PFSK-1 (cell line): ENCODE measurements at regions not wholly inside any gene's neighbourhood (a gene's known extent, or its start where the extent isn't known, plus 50 kb on each side); places are given as distances from the start of the nearest gene placed in this dataset.

Experiments
- FOXP2 ChIP-seq: optimal IDR thresholded peaks from 2 replicates; pipeline ENCODE3; 2011; ENCODE audit warnings: borderline replicate concordance, control low read depth, inconsistent platforms; ENCODE audit not compliant: insufficient read depth; ENCODE audit errors: extremely low read length, extremely low read depth
- POLR2AphosphoS5 ChIP-seq: IDR thresholded peaks from 2 replicates; pipeline ENCODE4 v1.6.1; 2012; ENCODE audit warnings: low read depth, mild to moderate bottlenecking, control low read depth, low read length, moderate library complexity

GRCh38 chr2:19224011-19224410 is 134.4 kb downstream of the OSR1 start:
- TF ChIP-seq FOXP2 (no peak), POLR2AphosphoS5 (no peak)
